Urothelium cell line (cell line): ENCODE measurements at regions not wholly inside any gene's neighbourhood (a gene's known extent, or its start where the extent isn't known, plus 50 kb on each side); places are given as distances from the start of the nearest gene placed in this dataset.

ENCODE experiments used
- DNase-seq: peaks from one replicate; pipeline ENCODE4 v3.0.0; 2011; ENCODE audit warnings: low spot score, mixed read lengths
- FAIRE-seq: peaks from 2 replicates; lab custom pipeline; 2011; peaks lifted over from hg19 to GRCh38; lab: Jason Lieb, UNC

- no peak for FAIRE-seq
- no peak for DNase-seq
Measured at GRCh38 chr14:26206640-26207039, 391.2 kb downstream of the NOVA1 start.

- no peak for FAIRE-seq
- no peak for DNase-seq
Measured at GRCh38 chr14:26204728-26205479, 392.9 kb downstream of the NOVA1 start.

- no peak for DNase-seq
- no peak for FAIRE-seq
Measured at GRCh38 chr14:26204366-26204727, 393.5 kb downstream of the NOVA1 start.

DNA sequence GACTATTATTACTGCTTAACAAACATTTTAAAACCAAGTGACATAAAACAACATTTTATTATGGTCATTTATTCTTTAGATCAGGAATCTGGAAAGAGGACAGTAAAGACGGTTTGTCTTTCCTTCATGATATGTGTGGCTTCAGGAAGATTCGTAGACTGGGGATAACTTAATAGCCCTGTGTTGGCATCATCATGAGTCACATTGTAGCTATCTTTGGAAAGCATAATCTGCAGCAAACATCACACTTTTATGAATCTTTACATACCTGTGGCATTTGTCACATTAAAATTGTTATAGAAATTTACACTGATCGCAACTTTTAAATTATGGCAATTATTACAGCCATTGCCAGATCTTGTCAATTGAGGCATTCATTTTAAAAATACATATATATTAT, 397.1 kb downstream of the NOVA1 start:
- FAIRE-seq = no peak
- DNase-seq = peak; percentile 57

DNA sequence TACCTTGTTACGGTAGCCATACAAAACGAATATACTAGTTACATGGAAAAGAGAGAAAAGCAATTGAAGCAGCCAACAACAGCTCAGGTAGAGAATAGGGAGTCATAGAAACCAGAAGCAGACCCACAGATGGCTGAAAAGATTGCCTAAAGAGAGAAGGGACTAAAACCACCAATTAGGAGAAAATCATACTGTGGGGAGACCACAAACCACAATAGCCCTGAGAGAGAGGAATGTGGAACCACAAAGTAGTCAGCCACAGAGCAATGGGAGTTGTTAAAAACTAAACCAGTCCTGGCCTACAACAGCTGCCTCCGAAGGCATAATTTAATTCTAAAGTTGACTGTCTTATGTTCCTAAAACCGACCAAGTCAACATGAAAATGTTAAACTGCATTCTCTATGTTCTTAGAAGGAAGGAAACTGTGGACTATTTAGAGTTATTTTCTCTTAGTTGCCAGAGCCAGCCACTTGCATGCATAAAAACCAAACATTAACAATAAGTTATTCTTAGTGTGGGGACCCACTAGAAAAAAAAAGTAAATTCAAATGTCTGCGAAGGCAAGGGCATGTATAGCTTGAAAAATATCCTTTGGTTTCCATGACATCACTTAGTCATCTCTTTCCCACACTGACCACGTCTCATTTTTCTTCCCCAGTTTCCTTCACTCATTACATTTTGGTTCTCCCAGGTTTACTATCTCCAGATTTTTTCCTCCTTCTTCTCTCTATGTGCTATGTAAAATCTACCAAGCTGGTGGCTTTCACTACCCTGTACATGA, 398.1 kb downstream of the NOVA1 start:
- peak; percentile 79 for FAIRE-seq
- peak; percentile 63 for DNase-seq

- no peak for DNase-seq
- FAIRE-seq = no peak
Measured at GRCh38 chr14:26199096-26199495, 398.7 kb downstream of the NOVA1 start.

DNA sequence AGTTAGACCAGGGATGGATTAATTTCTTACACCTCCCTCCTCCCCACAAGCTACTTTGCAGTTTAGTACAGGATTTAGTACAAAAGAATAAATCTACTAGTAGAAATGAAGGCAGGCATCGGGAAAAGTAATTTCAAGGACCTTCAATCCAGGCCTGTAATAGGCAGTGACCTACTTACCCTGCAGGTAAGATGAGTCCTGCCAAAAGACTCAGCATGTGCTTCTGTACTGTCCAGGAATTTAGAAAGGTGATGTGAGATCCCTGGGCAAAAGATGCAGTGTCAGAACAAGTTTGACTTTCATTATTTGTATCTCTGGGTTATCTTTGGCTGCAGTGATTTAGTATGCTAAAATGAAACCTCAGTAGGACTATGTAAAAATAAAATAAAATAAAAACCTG, 403.0 kb downstream of the NOVA1 start:
- no peak for DNase-seq
- FAIRE-seq = no peak

- FAIRE-seq (no peak), DNase-seq (no peak)
Measured at GRCh38 chr14:26191671-26192070, 406.2 kb downstream of the NOVA1 start.

- FAIRE-seq (no peak), DNase-seq (no peak)
Measured at GRCh38 chr14:26191123-26191522, 406.7 kb downstream of the NOVA1 start.

DNA sequence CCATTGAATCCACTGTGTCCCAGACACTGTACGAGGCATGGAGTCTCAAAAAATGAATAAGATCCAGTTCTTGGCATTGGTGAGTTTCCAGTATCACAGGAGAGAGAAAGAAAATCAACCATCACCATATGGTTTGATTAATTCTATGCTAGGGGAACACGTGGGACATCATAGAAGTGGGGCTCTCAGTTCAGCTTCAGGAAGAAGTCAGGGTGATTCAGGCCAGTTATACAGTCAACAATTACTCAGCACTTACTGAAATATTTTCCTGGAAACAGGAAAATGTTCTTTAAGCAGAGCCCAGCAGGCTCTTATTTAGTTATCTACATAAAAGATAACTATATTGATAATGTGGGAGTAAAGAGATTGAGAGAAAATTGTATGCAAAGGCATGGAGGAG, 407.2 kb downstream of the NOVA1 start:
- no peak for FAIRE-seq
- DNase-seq = no peak

DNA sequence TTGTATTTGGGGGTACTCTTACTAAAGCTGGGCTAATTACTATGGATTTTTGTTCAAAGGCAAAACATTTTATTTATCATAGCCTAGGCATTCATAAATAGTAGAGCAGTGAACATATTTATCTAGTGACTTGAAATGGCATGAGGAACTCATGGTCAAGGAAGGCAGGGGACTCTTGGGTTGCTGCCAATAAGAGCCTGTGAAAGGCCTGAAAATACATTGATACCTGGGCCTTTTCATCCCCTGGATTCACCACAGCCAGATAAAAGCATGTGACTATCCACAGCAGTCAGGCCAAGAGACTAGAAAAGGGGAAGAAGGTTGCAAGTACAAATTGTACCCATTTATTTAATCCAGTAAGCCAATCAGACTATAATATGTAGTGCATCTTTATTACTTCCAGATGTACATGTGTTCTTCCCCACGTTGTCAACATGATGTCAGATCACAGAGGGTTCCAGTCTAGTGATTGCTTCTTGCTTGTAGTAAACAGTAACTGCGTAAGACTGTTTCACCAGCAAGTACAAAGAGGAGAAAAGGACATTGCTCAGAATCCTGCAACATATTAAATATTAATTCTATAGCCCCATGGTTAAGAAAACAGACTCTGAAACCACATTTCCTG, 409.7 kb downstream of the NOVA1 start:
- FAIRE-seq (no peak), DNase-seq (no peak)

DNA sequence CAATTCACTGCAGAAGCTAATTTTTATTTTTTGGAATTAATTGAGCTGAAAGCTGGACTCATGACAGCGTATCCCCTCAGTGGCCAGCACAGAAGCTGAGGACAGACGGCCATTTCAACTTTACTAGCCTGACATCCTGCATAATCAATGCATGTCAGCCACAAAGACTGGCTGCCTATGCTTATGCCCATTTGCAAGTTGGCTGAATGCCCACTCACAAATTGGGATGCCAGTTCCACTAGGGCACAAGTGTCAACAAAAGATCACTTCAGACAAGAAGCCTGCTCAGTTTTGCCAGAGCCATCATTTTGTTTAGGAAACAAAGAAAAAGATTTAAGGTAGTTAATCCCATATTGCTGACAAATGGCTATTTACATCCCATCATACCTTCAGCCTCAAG, 417.6 kb downstream of the NOVA1 start:
- no peak for DNase-seq
- no peak for FAIRE-seq

GRCh38 chr14:26175658-26176057, 422.2 kb downstream of the NOVA1 start:
- FAIRE-seq (no peak), DNase-seq (no peak)

- FAIRE-seq (no peak), DNase-seq (no peak)
Measured at GRCh38 chr14:26174395-26174794, 423.4 kb downstream of the NOVA1 start.

GRCh38 chr14:26173581-26174110, 424.2 kb downstream of the NOVA1 start:
- peak; percentile 52 for FAIRE-seq
- no peak for DNase-seq

GRCh38 chr14:26172396-26172795, 425.4 kb downstream of the NOVA1 start:
- no peak for FAIRE-seq

GRCh38 chr14:26170885-26171284, 426.9 kb downstream of the NOVA1 start:
- FAIRE-seq (no peak), DNase-seq (no peak)

More at GRCh38 chr14:26172396-26172795, 425.4 kb downstream of the NOVA1 start:
- DNase-seq = no peak

DNA sequence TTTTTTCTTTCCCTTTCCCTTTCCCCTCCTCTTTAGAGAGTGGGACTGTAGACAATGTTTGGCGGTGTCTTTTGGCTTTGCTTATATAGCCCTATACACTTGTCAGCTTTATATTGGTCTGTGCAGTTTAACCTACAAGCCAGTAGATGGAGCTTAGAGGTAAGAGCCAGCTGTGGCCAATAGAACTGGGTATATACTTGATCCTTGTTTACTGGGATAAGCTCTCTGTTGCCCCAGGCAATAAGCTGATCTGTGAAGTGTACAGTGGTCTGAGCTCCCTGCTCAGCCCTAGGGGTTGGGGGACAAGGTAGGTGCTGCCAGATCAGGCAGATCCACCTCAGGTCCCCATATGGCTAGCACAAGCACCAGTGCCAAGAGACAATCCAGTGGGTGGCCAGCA, 434.1 kb downstream of the NOVA1 start:
- FAIRE-seq = no peak

GRCh38 chr14:26157517-26157916, 440.3 kb downstream of the NOVA1 start:
- DNase-seq (no peak), FAIRE-seq (no peak)

More for the DNA sequence above, 434.1 kb downstream of the NOVA1 start:
- no peak for DNase-seq

GRCh38 chr14:26143057-26143456, 454.8 kb downstream of the NOVA1 start:
- DNase-seq (no peak), FAIRE-seq (no peak)

GRCh38 chr14:26138764-26139445, 458.9 kb downstream of the NOVA1 start:
- DNase-seq = no peak
- FAIRE-seq = no peak
